Endothelial cell of umbilical vein (primary cell): ENCODE measurements at regions not wholly inside any gene's neighbourhood (a gene's known extent, or its start where the extent isn't known, plus 50 kb on each side); places are given as distances from the start of the nearest gene placed in this dataset.

Experiments used
- BruUV-seq: library from RNA; stranded (reverse); fragments of 400-500 nt; replicated peaks from 2 replicates; lab custom pipeline; 2021; lab: Mats Ljungman, UMichigan
- CTCF ChIA-PET: fragments of 300-600, 350-600 bp; sonication (Branson Sonifier 250); formaldehyde crosslinking; loops from one replicate; lab custom pipeline; 2021; ENCODE audit warnings: antibody characterized with exemption, inconsistent platforms; lab: Charles Lee
- POLR2A ChIA-PET: fragments of 300-600, 350-600 bp; sonication (Branson Sonifier 250); formaldehyde crosslinking; loops from one replicate; lab custom pipeline; 2021; ENCODE audit warnings: antibody characterized with exemption, inconsistent platforms; lab: Charles Lee
- DNase-seq: peaks from one replicate; pipeline ENCODE4 v3.0.0-alpha.2; 2011; ENCODE audit warnings: low read depth, low spot score
- FAIRE-seq: peaks from 2 replicates; lab custom pipeline; 2011; peaks lifted over from hg19 to GRCh38; lab: Jason Lieb, UNC
- H2AFZ ChIP-seq: 2 replicates; pipeline ENCODE4 v1.6.0; 2012; ENCODE audit warnings: low read depth, low read length, control low read depth, inconsistent platforms
- H3K27ac ChIP-seq: 2 replicates; pipeline ENCODE4 v1.5.1; 2011; ENCODE audit warnings: low read depth, mild to moderate bottlenecking, control low read depth, low read length, moderate library complexity; ENCODE audit not compliant: insufficient read depth
- H3K27me3 ChIP-seq, 2 experiments: 2 replicates each; pipeline versions ENCODE4 v1.6.0 to v1.6.1; 2011; ENCODE audit warnings: low read length in 2 of 2, mixed read lengths in 1 of 2; ENCODE audit not compliant: control insufficient read depth in 2 of 2, insufficient read depth in 2 of 2
- H3K36me3 ChIP-seq, 2 experiments: 2 replicates in 1 of 2; 3 replicates in 1 of 2; pipeline ENCODE4 v1.5.1; 2011; ENCODE audit warnings: low read length in 2 of 2, mild to moderate bottlenecking in 1 of 2, moderate library complexity in 1 of 2; ENCODE audit not compliant: control insufficient read depth in 2 of 2, insufficient read depth in 2 of 2; ENCODE audit errors: extremely low read depth in 1 of 2
- H3K4me1 ChIP-seq: 3 replicates; pipeline ENCODE4 v1.5.1; 2011; ENCODE audit warnings: mild to moderate bottlenecking, low read length; ENCODE audit not compliant: control insufficient read depth, insufficient read depth; ENCODE audit errors: extremely low read depth
- H3K4me2 ChIP-seq: 2 replicates; pipeline ENCODE4 v1.6.1; 2011; ENCODE audit warnings: low read length, control low read depth, mixed read lengths; ENCODE audit not compliant: insufficient read depth
- H3K4me3 ChIP-seq, 3 experiments: fragments of 200-600 bp in 1 of 3; sonication (generic), shearing (Covaris generic) in 1 of 3; replicated peaks in 1 of 3; 2 replicates each; pipeline ENCODE4 v1.5.1; 2011 to 2016; ENCODE audit warnings: control low read depth in 3 of 3, low read length in 3 of 3, mild to moderate bottlenecking in 2 of 3, inconsistent platforms in 1 of 3, low read depth in 1 of 3, moderate library complexity in 1 of 3; ENCODE audit not compliant: insufficient read depth in 1 of 3
- H3K79me2 ChIP-seq: 2 replicates; pipeline ENCODE4 v1.6.0; 2012; ENCODE audit warnings: low read length, inconsistent platforms; ENCODE audit not compliant: control insufficient read depth, insufficient read depth
- H3K9ac ChIP-seq: replicated peaks from 2 replicates; pipeline ENCODE3; 2011; ENCODE audit warnings: low read length, control low read depth; ENCODE audit not compliant: insufficient read depth; ENCODE audit errors: extremely low read depth
- H3K9me1 ChIP-seq: replicated peaks from 3 replicates; pipeline ENCODE4 v1.6.0; 2011; ENCODE audit warnings: mild to moderate bottlenecking, low read length; ENCODE audit not compliant: control insufficient read depth, insufficient read depth; ENCODE audit errors: extremely low read depth
- H3K9me3 ChIP-seq: replicated peaks from 2 replicates; pipeline ENCODE4 v1.5.1; 2012; ENCODE audit warnings: low read length, inconsistent platforms; ENCODE audit not compliant: control insufficient read depth, insufficient read depth
- H4K20me1 ChIP-seq: replicated peaks from 2 replicates; pipeline ENCODE3; 2011; ENCODE audit warnings: mild to moderate bottlenecking, low read length; ENCODE audit not compliant: control insufficient read depth, insufficient read depth; ENCODE audit errors: extremely low read depth
- EZH2 ChIP-seq: IDR thresholded peaks from 2 replicates; pipeline ENCODE4 v1.6.1; 2012; ENCODE audit warnings: borderline replicate concordance, low read depth, mild to moderate bottlenecking, moderate library complexity, low read length, inconsistent platforms; ENCODE audit not compliant: severe bottlenecking
- FOS ChIP-seq: IDR thresholded peaks from 2 replicates; pipeline ENCODE4 v1.6.1; 2011; ENCODE audit warnings: mild to moderate bottlenecking, low read length, moderate library complexity, borderline replicate concordance; ENCODE audit not compliant: insufficient read depth
- GATA2 ChIP-seq: IDR thresholded peaks from 2 replicates; pipeline ENCODE4 v1.7.0; 2011; ENCODE audit warnings: low read depth, mild to moderate bottlenecking, moderate library complexity, mixed read lengths, low read length; ENCODE audit not compliant: insufficient read length, insufficient read depth
- JUN ChIP-seq: IDR thresholded peaks from 2 replicates; pipeline ENCODE4 v1.6.1; 2011; ENCODE audit warnings: borderline replicate concordance, low read depth; ENCODE audit not compliant: insufficient read length, insufficient read depth
- MYC ChIP-seq: IDR thresholded peaks from one replicate; pipeline ENCODE4 v1.6.1; 2011; ENCODE audit warnings: mild to moderate bottlenecking, low read depth, low read length
- POLR2A ChIP-seq: IDR thresholded peaks from 2 replicates; pipeline ENCODE4 v1.6.1; 2012; ENCODE audit warnings: low read depth, mild to moderate bottlenecking, control low read depth, low read length
- POLR2AphosphoS5 ChIP-seq: IDR thresholded peaks from 2 replicates; pipeline ENCODE4 v1.6.1; 2012; ENCODE audit warnings: low read depth, mild to moderate bottlenecking, control low read depth, low read length, moderate library complexity; ENCODE audit not compliant: insufficient read depth
- dilution Hi-C: fragments of 300-500 bp; cut with MboI; formaldehyde crosslinking; loops from one replicate; pipeline ENCODE4 v1.15.0; 2019; ENCODE audit warnings: low sequenced_read_pairs; ENCODE audit not compliant: extremely low pct_ligation_motif_present
- intact Hi-C: fragments of 100-400 bp; cut with micrococcal nuclease; formaldehyde crosslinking; loops from one replicate; pipeline ENCODE4 v1.10.0; 2022
- TF ChIP-seq, protein P1 (sequence below): IDR thresholded peaks from 2 replicates; pipeline ENCODE4 v1.6.1; 2011; ENCODE audit not compliant: insufficient read depth, insufficient read length
- TF ChIP-seq, protein P2 (sequence below), 2 donors: IDR thresholded peaks; 1 replicate in 1 of 2; 2 replicates in 1 of 2; pipeline ENCODE4 v1.5.1; 2011; ENCODE audit warnings: low read length in 2 of 2, mild to moderate bottlenecking in 2 of 2, moderate library complexity in 2 of 2, control low read depth in 1 of 2, inconsistent platforms in 1 of 2, low read depth in 1 of 2; ENCODE audit not compliant: insufficient read depth in 1 of 2; ENCODE audit errors: extremely low read depth in 1 of 2

DNA sequence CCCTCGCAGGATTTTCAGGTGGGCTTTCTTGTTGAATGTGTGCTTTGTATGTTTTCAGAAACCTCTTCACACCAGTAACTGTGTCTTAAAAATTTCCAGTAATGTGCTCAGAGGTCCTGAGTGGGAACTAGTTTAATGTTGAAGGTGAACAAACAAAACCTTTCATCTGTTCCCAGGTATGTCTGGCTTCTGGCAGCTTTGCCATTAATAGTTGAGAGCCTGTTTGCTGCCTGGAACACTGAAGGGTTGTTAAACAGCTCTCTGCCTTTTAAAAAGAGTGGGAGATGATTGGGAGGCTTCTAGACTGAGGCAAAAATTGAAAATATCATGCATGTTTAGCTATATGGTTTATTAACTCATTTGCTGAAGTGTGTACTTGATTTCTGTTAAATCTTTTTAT lies 161.2 kb upstream of the AGTR2 start:
- Histone ChIP-seq H3K36me3 (no peaks in the 10 kb centered on the region), H3K4me1 (no peaks in the 10 kb centered on the region), H3K9me3 (no peaks in the 10 kb centered on the region), H3K27me3 (no peaks in the 10 kb centered on the region), H3K9ac (no peak overlapping the region), H3K79me2 (no peaks in the 10 kb centered on the region), H3K9me1 (no peaks in the 10 kb centered on the region), H3K4me3 (no peak overlapping the region), H2AFZ (no peak overlapping the region), H3K4me2 (no peak overlapping the region), H3K27ac (no peak overlapping the region), H4K20me1 (no peaks in the 10 kb centered on the region)
- dilution Hi-C loops = no loop called here
- ChIA-PET CTCF (no interaction called here), POLR2A (no interaction called here)
- DNase-seq = no peak
- FAIRE-seq = no peak
- TF ChIP-seq POLR2A (no peak), MYC (no peak), FOS (no peak), JUN (no peak), POLR2AphosphoS5 (no peak), GATA2 (no peak), EZH2 (no peak)
- TF ChIP-seq, protein P1, sequence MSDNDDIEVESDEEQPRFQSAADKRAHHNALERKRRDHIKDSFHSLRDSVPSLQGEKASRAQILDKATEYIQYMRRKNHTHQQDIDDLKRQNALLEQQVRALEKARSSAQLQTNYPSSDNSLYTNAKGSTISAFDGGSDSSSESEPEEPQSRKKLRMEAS = no peak
- TF ChIP-seq, protein P2, sequence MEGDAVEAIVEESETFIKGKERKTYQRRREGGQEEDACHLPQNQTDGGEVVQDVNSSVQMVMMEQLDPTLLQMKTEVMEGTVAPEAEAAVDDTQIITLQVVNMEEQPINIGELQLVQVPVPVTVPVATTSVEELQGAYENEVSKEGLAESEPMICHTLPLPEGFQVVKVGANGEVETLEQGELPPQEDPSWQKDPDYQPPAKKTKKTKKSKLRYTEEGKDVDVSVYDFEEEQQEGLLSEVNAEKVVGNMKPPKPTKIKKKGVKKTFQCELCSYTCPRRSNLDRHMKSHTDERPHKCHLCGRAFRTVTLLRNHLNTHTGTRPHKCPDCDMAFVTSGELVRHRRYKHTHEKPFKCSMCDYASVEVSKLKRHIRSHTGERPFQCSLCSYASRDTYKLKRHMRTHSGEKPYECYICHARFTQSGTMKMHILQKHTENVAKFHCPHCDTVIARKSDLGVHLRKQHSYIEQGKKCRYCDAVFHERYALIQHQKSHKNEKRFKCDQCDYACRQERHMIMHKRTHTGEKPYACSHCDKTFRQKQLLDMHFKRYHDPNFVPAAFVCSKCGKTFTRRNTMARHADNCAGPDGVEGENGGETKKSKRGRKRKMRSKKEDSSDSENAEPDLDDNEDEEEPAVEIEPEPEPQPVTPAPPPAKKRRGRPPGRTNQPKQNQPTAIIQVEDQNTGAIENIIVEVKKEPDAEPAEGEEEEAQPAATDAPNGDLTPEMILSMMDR (IDR thresholded peaks at IDR 0.05; ENCODE audit: extremely low read depth in 1 of 2, insufficient read depth in 1 of 2, low read depth in 1 of 2, low read length in 2 of 2) = no peak
- intact Hi-C loops = no loop called here
- no TSS peak for BruUV-seq
